Hematopoietic multipotent progenitor cell (in vitro differentiated cells): ENCODE measurements at regions not wholly inside any gene's neighbourhood (a gene's known extent, or its start where the extent isn't known, plus 50 kb on each side); places are given as distances from the start of the nearest gene placed in this dataset.
"Not testable (repeated sequence)": the region's sequence is repeated elsewhere in the genome, so short reads cannot be mapped to it uniquely, and the experiment has no call there.

Experiments
- DNase-seq, 3 donors: peaks; one replicate each; pipeline ENCODE4 v3.0.0-alpha.2; 2011 to 2015; ENCODE audit warnings: low read depth in 2 of 3, low spot score in 2 of 3

DNA sequence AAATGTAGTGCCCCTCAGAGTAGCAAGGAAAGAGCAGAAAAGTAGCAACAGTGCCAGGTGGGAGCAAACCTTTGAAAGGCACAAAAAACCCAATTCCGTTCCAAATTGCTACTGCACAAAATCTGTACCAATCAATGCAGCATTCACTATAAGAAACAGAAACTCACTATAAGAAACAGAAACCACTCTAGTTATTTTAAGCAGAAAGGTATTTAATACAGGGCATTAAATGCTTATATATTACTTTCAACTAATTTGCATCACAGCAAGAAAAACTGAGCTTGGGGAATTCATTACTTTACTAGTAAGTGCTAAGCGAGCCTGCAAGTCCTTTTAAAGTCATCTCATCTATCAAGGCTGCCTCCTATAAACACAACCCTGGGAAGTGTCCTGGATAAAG, 116.5 kb upstream of the OLIG3 start:
- no peak for DNase-seq

DNA sequence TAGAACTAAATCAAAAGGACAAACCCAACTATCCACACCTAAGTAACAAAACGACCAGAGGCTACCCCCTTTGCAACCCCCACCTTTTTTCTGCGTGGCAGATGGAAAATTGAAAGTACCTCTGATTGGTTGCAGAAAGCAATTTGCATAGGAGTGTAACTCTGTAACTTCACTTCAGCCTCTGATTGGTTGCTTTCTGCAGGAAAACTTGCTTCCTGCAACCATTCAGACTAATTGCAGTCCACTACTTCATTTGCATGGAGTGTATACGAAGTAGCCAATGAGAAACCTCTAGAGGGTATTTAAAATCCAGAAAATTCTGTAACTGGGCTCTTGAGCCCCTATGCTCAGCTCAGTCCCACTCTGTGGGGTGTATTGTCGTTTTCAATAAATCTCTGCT, 129.1 kb upstream of the OLIG3 start:
- no peak for DNase-seq

DNA sequence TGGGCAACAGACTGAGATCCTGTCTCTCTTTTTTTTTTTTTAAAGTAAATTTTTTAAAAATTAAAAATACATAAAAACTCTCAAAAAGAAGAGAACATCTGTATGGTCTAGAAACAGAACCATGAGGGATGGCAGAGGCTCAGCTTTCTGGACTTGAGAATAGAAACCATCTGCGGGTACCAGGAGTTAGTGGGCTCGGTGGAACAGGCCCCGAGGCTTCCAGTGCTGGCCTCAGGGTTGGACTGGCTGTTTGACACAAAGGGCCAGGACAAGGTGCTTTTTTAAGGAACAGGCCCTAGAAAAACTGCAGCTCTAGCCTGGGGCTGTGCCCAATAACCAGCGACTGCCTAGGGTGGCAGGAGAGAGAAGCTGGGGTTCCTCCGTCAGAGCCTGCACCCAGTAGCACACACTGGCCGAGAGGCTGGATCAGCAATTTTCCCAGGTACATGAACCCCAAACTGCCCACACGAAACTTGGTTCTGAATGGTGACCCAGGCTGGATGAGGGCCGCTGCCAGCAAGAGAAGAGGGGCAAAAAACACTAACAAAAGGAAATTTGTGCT, 131.0 kb upstream of the OLIG3 start:
- no peak for DNase-seq

DNA sequence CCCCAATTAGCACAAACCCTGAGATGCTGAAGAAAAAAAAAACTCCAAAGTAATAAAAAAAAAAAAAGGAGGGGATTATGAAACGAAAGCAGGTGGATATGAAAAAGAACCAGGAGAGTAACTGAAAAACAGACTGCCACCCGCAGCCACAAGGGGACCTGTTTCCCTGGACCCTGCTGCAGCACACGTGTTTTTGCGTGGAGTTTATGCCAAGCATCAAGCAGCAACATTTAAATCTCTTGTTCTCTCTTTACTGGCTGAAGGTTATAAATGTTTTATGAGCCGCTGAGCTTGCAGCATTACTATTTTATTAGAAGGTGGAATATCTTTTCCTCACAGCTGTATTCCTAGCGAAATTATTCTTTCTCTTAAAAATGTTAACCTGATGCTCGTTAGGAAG, 131.6 kb upstream of the OLIG3 start:
- no peak for DNase-seq

DNA sequence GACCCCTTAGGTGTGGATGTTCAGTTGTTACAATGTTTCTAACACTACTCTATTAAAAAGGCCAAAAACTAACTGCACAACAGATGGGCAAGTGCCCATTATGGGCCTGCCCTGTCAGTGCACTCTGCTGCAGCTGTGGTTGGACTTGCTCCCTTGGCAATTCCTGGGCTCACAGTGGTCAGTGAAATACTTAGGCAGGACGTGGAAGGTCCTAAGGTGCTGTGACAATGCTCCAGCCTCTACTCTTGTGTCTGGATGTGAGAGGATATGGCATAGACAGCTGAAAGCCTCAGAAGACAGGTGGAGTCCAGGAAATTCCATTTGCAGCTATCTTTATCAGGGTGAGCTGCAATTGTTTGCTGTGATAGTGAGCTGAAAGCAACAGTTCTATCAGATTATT, 136.5 kb upstream of the OLIG3 start:
- no peak for DNase-seq

DNA sequence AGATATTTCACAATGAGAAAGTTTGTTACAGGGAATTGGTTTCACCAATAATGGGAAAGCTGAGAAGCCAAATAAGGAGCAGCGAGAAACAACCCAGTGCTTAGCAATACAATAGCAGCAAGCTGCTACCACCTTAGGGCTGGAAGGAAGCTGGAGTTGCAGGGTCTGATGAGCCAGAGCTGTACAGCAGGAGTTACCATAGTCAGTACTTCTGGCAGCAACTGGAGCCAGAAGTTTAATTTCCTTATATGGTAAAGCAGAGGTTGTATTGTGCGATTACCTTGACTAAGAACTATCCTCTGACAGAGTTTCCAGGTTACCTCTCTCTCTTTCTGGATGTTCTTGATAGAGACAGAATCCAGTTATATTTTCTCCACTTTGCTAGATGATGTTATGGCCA, 137.1 kb upstream of the OLIG3 start:
- DNase-seq: no peak

DNA sequence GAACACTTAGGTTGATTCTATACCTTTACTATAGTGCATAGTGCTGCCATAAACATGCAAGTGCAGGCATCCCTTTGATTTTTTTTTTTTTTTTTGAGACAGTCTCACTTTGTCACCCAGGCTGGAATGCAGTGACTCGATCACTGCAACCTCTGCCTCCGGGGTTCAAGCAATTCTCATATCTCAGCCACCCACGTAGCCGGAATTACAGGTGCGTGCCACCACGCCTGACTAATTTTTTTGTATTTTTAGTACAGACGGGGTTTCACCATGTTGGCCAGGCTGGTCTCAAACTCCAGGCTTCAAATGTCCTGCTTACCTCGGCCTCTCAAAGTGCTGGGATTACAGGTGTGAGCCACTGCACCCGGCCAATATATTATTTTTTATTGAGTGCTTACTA, 140.0 kb upstream of the OLIG3 start:
- not testable (repeated sequence) for DNase-seq

DNA sequence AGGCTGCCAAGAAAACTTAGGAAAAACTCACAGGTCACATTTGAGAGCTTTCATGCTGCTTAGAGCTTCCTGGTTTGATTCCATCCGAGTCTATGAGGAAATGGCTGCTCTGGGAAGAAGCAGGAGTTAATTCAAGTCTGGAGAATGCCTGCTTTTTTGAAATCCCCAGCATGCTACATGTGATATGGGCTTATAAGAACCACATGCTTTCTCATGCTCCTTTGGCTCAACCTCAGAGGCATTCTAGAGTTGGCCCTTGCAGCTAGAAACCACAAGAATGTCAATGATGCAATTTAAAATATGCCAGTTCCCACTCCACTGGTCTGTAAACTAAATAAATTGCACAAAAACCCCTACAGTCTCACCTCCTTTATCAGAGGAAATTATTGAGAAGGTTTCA, 142.9 kb upstream of the OLIG3 start:
- peak in 1 of 3 donors; percentile 18 for DNase-seq

DNA sequence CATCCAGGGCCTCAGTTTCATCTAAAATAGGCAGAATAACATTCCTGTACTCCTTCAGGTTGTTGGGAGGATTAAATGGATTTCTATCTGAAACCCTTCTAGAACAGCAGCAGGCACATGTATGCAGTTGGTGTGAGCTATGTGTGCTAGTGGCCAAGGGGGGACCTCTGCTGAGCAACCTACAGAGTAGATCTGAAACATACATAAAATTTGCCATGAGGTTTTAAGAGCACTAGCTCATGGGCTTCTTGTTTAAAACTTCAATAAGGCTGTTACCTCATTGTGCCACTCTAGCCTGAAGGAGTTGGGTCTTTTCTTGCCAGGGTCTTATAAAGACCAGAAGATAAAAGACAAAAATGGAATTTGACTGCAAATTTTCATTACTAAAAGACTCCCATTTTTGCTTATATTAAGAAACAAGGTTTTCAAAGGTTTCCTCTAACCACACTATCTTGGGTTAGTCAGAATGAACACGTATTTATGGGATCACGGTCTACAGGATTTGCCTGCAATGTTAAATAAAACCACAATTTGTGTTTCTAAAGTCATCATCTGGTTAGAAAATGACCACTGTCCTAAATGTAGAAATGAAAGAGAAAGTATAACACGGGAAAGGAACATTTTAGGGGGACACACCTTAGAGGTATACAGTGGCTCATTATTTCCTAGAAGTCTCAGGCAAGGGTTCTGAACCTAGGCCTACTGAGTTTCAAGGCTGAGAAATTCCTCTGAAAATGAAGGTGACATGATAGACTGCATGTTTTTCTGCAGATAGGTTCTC, 144.9 kb upstream of the OLIG3 start:
- DNase-seq: no peak

DNA sequence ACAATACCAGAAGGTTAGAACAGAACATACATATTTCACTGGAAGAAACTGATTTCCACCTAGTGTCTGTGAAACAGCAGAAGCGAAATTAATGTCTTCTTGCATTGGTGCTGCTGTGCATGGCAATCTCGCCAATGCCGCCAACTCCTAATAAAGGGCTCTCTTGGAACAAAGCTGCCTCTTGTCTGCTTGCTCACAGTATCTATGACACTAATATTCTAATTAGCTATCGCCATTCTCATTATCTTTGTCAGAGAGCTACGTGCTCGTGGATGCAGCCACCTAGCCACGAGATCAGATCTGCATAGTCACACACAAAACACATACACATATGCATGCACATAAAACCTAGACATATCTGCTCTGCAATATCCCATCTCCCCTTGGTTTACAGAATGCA, 145.9 kb upstream of the OLIG3 start:
- DNase-seq: no peak

DNA sequence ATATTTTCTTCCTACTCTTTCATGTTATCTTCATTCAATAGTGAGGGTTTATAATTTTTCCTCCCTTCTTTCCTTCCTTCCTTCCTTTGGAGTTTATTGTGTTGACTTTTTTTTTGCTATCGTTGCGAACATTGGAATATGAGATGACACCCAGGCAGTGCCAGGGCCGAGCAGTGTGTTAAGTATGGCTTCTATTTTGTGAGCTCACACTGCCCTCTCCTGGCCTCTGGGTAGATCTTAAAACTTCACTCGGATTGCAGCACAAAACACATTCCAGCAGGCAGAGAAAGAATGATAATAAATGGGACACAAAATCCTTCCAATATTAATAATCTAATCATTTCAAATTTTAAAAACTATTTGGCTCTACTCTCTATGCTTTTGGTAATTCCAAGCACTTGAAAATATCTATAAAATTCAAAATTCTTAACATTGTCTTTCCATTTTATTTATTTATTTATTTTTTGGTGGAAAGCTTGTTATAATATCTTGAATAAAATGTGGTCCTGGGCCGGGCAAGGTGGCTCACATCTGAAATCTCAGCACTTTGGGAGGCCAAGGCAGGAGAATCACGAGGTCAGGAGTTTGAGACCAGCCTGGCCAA, 147.4 kb upstream of the OLIG3 start:
- DNase-seq: peak; percentile 31 to 81 (median 51)

DNA sequence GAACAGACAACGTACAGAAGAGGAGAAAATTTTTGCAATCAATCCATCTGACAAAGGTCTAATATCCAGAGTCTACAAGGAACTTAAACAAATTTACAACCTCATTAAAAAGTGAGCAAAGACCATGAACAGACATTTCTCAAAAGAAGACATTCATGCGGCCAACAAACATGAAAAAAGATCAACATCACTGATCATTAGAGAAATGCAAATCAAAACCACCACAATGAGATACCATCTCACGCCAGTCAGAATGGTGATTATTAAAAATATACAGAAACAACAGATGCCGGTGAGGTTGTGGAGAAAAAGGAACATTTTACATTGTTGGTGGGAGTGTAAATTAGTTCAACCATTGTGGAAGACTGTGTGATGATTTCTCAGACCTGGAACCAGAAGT, 149.0 kb upstream of the OLIG3 start:
- not testable (repeated sequence) for DNase-seq

DNA sequence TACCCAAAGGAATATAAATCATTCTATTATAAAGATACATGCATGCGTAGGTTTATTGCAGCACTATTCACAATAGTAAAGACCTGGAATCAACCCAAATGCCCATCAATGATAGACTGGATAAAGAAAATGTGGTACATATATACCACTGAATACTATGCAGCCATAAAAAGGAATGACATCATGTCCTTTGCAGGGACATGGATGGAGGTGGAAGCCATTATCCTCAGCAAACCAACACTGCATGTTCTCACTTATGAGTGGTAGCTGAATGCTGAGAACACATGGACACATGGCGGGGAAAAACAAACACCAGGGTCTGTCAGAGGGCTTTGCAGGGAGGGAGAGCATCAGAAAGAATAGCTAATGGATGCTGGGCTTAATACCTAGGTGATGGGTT, 149.4 kb upstream of the OLIG3 start:
- DNase-seq: not testable (repeated sequence)

DNA sequence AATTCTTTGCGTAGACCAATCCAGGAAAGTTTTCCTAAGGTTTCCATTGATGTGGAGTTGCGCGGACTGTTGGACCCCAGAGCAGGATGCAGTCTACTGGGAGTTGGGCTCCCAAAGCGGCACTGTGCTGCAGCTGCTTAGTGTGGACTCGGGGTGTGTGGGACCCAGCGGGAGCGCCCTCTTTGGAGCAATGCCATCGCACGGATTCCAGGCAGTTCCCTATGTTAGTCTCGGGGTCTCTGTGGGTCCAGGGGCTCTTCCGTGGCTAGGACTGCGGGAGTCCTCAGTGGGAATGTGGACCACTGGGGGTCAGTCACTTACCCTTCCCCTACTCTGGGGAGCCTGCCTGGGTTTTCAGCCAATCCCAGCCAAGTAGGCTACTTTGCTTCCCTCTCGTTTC, 151.7 kb upstream of the OLIG3 start:
- no peak for DNase-seq

DNA sequence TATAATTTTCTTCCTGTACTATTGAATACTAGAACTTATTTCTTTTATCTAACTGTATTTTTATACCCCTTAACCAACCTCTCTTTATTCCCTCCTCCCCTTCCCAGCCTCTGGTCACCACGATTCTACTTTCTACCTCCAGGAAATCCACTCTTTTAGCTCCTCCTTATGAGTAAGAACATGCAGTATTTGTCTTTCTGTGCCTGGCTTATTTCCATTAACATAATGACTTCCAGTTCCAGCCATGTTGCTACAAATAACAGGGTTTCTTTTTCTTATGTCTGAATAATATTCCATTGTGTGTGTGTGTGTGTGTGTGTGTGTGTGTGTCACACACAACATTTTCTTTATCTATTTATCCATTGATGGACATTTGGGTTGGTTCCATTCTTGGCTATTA, 152.3 kb upstream of the OLIG3 start:
- DNase-seq: no peak

DNA sequence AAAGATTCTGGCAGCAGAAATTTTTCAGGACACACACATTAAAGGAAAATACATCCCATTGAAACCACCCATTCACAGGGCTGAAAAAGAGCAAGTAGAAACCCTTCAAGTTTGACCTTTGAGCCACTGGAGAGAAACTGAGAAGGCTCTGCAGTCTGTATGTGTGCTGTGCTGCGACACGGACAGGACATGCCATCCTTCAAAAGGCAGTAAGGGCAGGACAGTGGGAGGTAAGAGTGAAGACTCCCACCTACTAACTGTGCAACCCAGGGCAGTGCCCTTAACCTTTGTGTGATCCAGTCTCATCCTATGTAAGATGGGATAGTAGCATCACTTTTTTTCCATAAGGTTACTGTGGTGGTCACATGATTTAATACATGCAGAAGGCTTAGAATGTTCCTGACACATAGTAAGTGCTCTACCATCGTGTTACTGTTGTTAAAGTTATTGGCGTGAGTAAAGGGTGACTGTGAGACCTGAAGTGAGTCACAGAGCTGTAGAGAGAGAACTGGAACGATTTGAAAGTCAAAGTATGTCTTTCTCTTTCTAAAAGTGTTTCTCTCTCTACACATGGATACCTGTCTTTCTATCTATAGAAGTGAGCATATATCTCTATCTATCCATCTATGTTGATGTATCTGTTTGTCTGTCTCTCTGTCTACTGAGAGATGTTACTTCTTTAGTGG, 153.7 kb upstream of the OLIG3 start:
- DNase-seq: no peak

DNA sequence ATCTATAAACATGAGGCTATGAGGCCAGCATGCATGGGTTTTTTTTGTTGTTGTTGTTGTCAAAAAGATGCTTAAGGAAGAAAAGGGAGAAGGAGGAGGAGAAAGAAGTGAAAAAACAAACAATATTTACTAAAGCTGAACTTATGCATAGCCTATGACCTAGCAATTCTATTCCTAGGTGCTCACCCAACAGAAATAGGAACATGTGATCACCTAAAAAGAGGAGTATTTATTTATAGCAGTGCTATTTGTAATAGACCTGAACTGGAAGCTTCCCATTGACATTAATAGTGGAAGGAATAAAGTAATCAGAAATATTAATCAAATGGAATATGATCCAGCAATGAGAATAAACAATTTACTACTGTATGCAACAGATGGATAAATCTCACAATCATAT, 156.5 kb upstream of the OLIG3 start:
- DNase-seq: no peak

DNA sequence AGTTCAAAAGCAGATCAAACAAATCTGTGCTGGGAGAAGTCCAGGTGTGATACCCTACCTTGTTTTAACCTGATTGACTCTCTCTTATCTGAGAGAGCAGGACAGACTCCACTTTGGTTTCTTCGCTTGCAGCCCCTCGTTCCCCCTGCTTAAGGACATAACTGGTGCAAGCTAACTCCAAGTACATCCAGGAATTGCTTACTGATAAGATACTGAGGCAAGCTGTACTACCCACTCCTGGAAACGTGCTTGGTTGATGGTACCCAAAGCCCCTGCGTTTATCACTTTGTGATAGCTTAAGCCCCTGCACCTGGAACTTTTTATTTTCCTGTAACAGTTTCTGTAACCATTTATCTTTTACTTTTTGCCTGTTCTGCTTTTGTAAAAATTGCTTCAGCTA, 157.0 kb upstream of the OLIG3 start:
- DNase-seq: no peak

DNA sequence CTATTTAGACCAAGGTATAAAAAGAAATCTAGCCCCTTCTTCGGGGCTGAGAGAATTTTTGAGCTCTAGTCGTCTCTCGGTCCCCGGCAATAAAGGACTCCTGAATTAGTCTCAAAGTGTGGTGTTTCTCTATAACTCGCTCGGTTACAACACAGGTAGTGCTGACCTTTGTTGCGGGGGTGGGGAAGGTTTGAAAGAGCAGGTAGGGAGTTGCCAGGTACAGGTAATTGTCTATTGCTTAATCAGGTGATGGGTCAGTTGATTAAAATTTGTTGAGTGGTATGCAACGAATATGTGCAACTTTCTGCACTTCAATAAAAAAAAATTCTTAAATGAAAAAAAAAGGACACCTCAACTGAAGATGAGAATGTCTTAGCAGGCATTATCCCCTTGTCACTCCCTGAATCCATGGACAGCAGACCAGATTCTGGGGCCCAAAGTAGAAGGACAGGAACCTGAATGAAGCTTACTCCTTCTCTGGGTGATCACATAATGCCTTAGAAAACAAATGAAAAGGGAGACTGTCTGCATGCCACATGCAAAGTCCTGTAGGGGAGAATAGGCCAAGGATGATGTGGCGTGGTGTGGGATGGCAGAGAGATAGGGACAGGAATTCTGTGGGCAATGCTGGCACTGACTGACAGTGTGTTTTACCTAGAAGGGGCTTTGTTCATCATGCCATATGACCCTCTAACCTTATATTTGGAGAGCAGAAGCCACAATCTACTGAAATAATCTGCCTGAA, 157.6 kb upstream of the OLIG3 start:
- DNase-seq: no peak

DNA sequence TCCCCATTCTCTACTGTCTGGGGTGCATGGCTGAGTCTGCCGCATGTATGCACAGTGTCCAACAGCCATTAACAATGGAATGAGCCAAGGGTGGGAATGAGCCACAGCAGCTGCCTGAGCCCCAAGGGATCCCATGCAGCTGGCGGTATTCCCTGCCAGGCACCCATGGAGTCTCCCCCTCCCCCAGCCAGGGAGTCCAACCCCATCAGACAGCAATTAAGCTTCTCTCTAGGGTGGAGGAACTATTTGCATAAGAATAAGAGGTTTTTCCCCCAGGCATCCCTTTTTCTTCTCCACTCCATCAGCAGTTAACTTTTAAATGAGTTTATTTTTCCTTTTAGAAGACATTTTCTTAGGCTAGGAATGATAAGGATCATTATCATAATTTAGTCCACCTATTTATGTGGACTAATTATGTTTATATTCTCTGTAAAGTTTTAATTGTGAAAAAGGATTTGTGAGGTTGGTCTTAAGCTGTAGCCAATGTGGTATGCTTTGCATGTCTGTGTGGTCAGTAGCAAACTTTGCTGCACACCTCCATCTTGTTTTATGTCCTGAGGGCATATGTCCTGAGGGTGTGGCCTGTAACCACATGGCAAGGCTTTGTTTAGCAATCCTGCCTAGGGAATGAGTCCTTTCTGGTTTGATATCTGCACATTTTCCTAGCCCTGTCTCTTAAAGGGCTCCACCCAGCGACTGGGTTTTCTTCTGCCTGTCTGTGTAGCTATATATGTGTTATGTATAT, 158.9 kb upstream of the OLIG3 start:
- no peak for DNase-seq
